ENCODE measurements at regions not wholly inside any gene's neighbourhood (a gene's known extent, or its start where the extent isn't known, plus 50 kb on each side); places are given as distances from the start of the nearest gene placed in this dataset.

- Histone ChIP-seq H3K4me3 (no peak overlapping the region), H3K9me3 (no peaks in the 10 kb centered on the region), H3K4me2 (no peak overlapping the region), H3K4me1 (no peaks in the 10 kb centered on the region), H3K27ac (no peak overlapping the region)
- POLR2A ChIA-PET, result no interaction called here
- CTCF ChIA-PET, result no interaction called here
- DNase-seq (ENCODE audit: low read depth in 1 of 2, low spot score in 1 of 2) (no peak), ATAC-seq (no peak), FAIRE-seq (no peak)
- TF ChIP-seq EP300 (IDR thresholded peaks at IDR 0.05) (no peak), POLR2A (IDR thresholded peaks at IDR 0.05; ENCODE audit: low read length) (no peak), CBX8 (IDR thresholded peaks at IDR 0.05) (no peak), REST (IDR thresholded peaks at IDR 0.05) (no peak), USF2 (IDR thresholded peaks at IDR 0.05) (no peak), EHF (CRISPR knock-in tag; IDR thresholded peaks at IDR 0.05) (no peak), RCOR1 (IDR thresholded peaks at IDR 0.05; ENCODE audit: low read depth, low read length) (no peak), NR3C1 (IDR thresholded peaks at IDR 0.05) (no peak)
- 38% methylated on average over 2 of the region's 2 CpGs for WGBS (ENCODE audit: missing lambda C conversion rate)
These were observed 147.5 kb upstream of the FSCB start for GRCh38 chr14:44654591-44654990.

GRCh38 chr14:44653641-44654040 is 146.6 kb upstream of the FSCB start:
- Histone ChIP-seq H3K27ac (no peak overlapping the region), H3K9me3 (no peaks in the 10 kb centered on the region), H3K4me1 (no peaks in the 10 kb centered on the region), H3K4me2 (no peak overlapping the region), H3K4me3 (no peak overlapping the region)
- ATAC-seq (no peak), FAIRE-seq (no peak), DNase-seq (ENCODE audit: low read depth in 1 of 2, low spot score in 1 of 2) (no peak)
- 18% methylated on average over 3 of the region's 3 CpGs for WGBS (ENCODE audit: missing lambda C conversion rate)
- CTCF ChIA-PET, result no interaction called here
- TF ChIP-seq HMGXB4 (CRISPR knock-in tag; IDR thresholded peaks at IDR 0.05; ENCODE audit: borderline replicate concordance), result no peak
- TF ChIP-seq CBX8 (IDR thresholded peaks at IDR 0.05), result no peak
- no peak for TF ChIP-seq FOXS1 (CRISPR knock-in tag; IDR thresholded peaks at IDR 0.05)
- no peak for TF ChIP-seq HOXA7 (CRISPR knock-in tag; IDR thresholded peaks at IDR 0.05)
- no peak for TF ChIP-seq ZNF302 (CRISPR knock-in tag; IDR thresholded peaks at IDR 0.05)
- TF ChIP-seq EP300 (IDR thresholded peaks at IDR 0.05), result no peak
- TF ChIP-seq HDAC2 (IDR thresholded peaks at IDR 0.05), result no peak
- no peak for TF ChIP-seq REST (IDR thresholded peaks at IDR 0.05)
- TF ChIP-seq CBX2 (IDR thresholded peaks at IDR 0.05; ENCODE audit: borderline replicate concordance, low read depth), result no peak
- no peak for TF ChIP-seq JUN (IDR thresholded peaks at IDR 0.05)
- no peak for TF ChIP-seq POLR2A (IDR thresholded peaks at IDR 0.05; ENCODE audit: low read length)
- no peak for TF ChIP-seq HOXB5 (CRISPR knock-in tag; IDR thresholded peaks at IDR 0.05)
- TF ChIP-seq HOXB13 (CRISPR knock-in tag; IDR thresholded peaks at IDR 0.05; ENCODE audit: low read depth), result no peak
- TF ChIP-seq CTCF (IDR thresholded peaks at IDR 0.05), result no peak
- no peak for TF ChIP-seq NFE2L2 (conservative IDR thresholded peaks at IDR 0.05; ENCODE audit: low read length)
- TF ChIP-seq USF2 (IDR thresholded peaks at IDR 0.05), result no peak
- TF ChIP-seq TP53 (CRISPR knock-in tag; IDR thresholded peaks at IDR 0.05), result no peak
- TF ChIP-seq POLR2AphosphoS2 (conservative IDR thresholded peaks at IDR 0.05; ENCODE audit: low read length), result no peak
- POLR2A ChIA-PET, result no interaction called here
